ENCODE measurements at regions not wholly inside any gene's neighbourhood (a gene's known extent, or its start where the extent isn't known, plus 50 kb on each side); places are given as distances from the start of the nearest gene placed in this dataset.

DNA sequence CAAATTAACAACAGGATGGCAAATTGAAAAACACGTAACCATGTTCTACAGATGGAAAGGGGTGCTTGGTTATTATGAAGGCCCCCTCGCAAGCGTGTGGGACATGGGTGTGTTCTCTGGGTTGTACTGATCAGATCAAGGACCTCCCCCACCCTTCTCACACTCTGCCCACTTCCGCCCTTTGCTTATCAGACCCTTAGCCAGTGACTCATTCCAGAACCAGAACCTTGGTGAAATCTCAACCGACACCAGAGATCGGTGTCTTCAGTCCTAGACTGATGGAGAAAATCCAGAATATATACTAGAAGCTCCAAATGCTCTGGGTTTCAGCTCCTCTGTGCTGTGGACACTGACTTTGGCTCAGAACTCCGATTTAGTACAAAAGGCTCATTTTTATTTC is 64.9 kb downstream of the PTTG1 start:
- H3K9me3 ChIP-seq (replicated peaks; ENCODE audit: control insufficient read depth, insufficient read depth, low read depth, low read length) = no peaks in the 10 kb centered on the region
- H4K20me1 ChIP-seq (replicated peaks; ENCODE audit: control insufficient read depth, insufficient read depth, low read length) = no peaks in the 10 kb centered on the region; the same call in 1 of the 2 replicates
- no peak overlapping the region for H3K4me3 ChIP-seq
- no TSS peak for BruUV-seq (replicated peaks)
- no peaks in the 10 kb centered on the region for H3K79me2 ChIP-seq (ENCODE audit: control insufficient read depth, insufficient read depth, low read length)
- no peak overlapping the region for H3K9ac ChIP-seq (ENCODE audit: insufficient read depth in 1 of 2, low read depth in 2 of 2, low read length in 2 of 2)
- no peak for DNase-seq (ENCODE audit: extremely low read depth in 1 of 4, low spot score in 3 of 4)
- in situ Hi-C loops (cut with MboI) = no loop called here
- intact Hi-C loops (cut with micrococcal nuclease) = no loop called here
- H3K9me1 ChIP-seq (ENCODE audit: control insufficient read depth, insufficient read depth, low read length) = no peaks in the 10 kb centered on the region
- 2% methylated on average over 7 of the region's 7 CpGs for WGBS (ENCODE audit: insufficient coverage, low coverage, missing lambda C conversion rate)
- POLR2A ChIA-PET = interaction anchor here (0.6 kb wide), 1 partner anchor 13 kb away, joined by 3 read pairs; no protein-coding TSS in a partner anchor
- H3K27me3 ChIP-seq (ENCODE audit: control insufficient read depth in 2 of 2, insufficient read depth in 2 of 2, low read length in 2 of 2) = no peaks in the 10 kb centered on the region
- H3K27ac ChIP-seq (ENCODE audit: extremely low read depth, low read depth, low read length) = no peak overlapping the region
- no peak for ATAC-seq
- no peaks in the 10 kb centered on the region for H3K4me1 ChIP-seq (replicated peaks in 1 of 2; ENCODE audit: control insufficient read depth in 2 of 2, insufficient read depth in 2 of 2, low read length in 2 of 2)
- H2AFZ ChIP-seq (ENCODE audit: low read depth, low read length) = no peak overlapping the region
- CTCF ChIA-PET (ENCODE audit: low intra/inter-chr PET ratio) = no interaction called here
- H3K4me2 ChIP-seq (ENCODE audit: insufficient read depth, low read length) = no peak overlapping the region
- H3K36me3 ChIP-seq (ENCODE audit: control insufficient read depth, insufficient read depth, low read length) = no peaks in the 10 kb centered on the region
- TF ChIP-seq JUND (IDR thresholded peaks at IDR 0.05; ENCODE audit: borderline replicate concordance, low read depth, low read length) (0 out of 2 replicates have a peak, but pooled peaks have one; percentile 12), JUND (tag; IDR thresholded peaks at IDR 0.05; ENCODE audit: borderline replicate concordance, low read depth, low read length) (no peak; the same call in 2 of the 3 replicates), ZC3H8 (IDR thresholded peaks at IDR 0.05) (no peak)
- no peak for FAIRE-seq

DNA sequence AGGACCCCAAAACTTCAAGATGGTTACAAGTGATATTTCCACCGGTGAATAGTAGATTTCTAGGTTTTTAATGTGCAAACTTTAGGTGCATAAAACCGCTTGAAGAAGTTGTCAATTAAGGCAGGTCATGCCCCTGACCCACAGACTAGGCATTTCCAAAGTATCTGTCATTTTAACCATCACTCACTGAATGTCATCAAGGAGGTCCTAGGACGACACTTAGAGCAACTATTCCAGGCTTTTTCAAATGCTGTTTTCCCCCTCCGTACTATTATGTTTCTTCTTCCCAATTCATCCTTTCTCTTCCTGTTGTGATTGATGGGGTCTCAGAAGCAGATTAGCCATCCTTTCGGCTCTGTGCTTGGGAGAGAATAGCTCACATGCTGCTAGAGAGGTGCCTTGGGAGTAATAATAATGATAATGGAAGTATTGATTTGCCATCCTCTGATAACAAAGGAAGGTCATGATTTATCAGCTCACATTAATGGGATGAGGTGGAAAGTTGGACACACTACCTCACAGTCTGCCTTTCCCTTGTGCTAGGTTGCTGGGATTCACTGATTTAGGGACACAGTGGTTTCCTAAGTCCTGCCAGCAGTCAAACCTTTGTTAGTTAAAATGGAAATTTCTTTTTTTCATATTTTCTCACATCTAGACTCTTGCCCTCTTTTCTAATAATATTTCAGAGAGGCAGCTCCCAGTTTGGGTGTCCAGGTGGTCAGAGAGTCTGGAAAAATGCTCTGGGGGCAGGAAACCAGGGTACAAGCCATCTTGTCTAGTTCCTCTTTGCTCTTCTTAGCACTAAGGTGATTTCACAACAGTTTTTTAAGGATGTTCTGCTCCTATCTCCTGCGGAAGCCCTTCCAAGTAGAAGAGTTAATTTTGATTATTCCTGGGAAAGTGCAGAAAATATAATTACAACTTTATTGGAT is 67.0 kb downstream of the PTTG1 start:
- in situ Hi-C loops (cut with MboI) = no loop called here
- CTCF ChIA-PET (ENCODE audit: low intra/inter-chr PET ratio) = no interaction called here

More for the DNA sequence above, 67.0 kb downstream of the PTTG1 start:
- no TSS peak for BruUV-seq (replicated peaks)
- H4K20me1 ChIP-seq (replicated peaks; ENCODE audit: control insufficient read depth, insufficient read depth, low read length) = no peaks in the 10 kb centered on the region; the same call in 1 of the 2 replicates
- H3K27me3 ChIP-seq (ENCODE audit: control insufficient read depth in 2 of 2, insufficient read depth in 2 of 2, low read length in 2 of 2) = no peaks in the 10 kb centered on the region
- H3K9ac ChIP-seq (ENCODE audit: insufficient read depth in 1 of 2, low read depth in 2 of 2, low read length in 2 of 2) = no peak overlapping the region
- intact Hi-C loops (cut with micrococcal nuclease) = no loop called here
- H3K36me3 ChIP-seq (ENCODE audit: control insufficient read depth, insufficient read depth, low read length) = no peaks in the 10 kb centered on the region
- no peak for ATAC-seq
- H3K27ac ChIP-seq (ENCODE audit: extremely low read depth, low read depth, low read length) = no peak overlapping the region
- H3K4me2 ChIP-seq (ENCODE audit: insufficient read depth, low read length) = no peak overlapping the region
- no peaks in the 10 kb centered on the region for H3K79me2 ChIP-seq (ENCODE audit: control insufficient read depth, insufficient read depth, low read length)
- POLR2A ChIA-PET = interaction anchor here (0.6 kb wide), 1 partner anchor 28 kb away, joined by 3 read pairs; no protein-coding TSS in a partner anchor
- TF ChIP-seq, protein P1, sequence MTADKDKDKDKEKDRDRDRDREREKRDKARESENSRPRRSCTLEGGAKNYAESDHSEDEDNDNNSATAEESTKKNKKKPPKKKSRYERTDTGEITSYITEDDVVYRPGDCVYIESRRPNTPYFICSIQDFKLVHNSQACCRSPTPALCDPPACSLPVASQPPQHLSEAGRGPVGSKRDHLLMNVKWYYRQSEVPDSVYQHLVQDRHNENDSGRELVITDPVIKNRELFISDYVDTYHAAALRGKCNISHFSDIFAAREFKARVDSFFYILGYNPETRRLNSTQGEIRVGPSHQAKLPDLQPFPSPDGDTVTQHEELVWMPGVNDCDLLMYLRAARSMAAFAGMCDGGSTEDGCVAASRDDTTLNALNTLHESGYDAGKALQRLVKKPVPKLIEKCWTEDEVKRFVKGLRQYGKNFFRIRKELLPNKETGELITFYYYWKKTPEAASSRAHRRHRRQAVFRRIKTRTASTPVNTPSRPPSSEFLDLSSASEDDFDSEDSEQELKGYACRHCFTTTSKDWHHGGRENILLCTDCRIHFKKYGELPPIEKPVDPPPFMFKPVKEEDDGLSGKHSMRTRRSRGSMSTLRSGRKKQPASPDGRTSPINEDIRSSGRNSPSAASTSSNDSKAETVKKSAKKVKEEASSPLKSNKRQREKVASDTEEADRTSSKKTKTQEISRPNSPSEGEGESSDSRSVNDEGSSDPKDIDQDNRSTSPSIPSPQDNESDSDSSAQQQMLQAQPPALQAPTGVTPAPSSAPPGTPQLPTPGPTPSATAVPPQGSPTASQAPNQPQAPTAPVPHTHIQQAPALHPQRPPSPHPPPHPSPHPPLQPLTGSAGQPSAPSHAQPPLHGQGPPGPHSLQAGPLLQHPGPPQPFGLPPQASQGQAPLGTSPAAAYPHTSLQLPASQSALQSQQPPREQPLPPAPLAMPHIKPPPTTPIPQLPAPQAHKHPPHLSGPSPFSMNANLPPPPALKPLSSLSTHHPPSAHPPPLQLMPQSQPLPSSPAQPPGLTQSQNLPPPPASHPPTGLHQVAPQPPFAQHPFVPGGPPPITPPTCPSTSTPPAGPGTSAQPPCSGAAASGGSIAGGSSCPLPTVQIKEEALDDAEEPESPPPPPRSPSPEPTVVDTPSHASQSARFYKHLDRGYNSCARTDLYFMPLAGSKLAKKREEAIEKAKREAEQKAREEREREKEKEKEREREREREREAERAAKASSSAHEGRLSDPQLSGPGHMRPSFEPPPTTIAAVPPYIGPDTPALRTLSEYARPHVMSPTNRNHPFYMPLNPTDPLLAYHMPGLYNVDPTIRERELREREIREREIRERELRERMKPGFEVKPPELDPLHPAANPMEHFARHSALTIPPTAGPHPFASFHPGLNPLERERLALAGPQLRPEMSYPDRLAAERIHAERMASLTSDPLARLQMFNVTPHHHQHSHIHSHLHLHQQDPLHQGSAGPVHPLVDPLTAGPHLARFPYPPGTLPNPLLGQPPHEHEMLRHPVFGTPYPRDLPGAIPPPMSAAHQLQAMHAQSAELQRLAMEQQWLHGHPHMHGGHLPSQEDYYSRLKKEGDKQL (CRISPR knock-in tag; IDR thresholded peaks at IDR 0.05; ENCODE audit: borderline replicate concordance) = no peak
- TF ChIP-seq CC2D1A (IDR thresholded peaks at IDR 0.05) (no peak), STAT5B (CRISPR knock-in tag; IDR thresholded peaks at IDR 0.05) (no peak)
- no peaks in the 10 kb centered on the region for H3K9me3 ChIP-seq (replicated peaks; ENCODE audit: control insufficient read depth, insufficient read depth, low read depth, low read length)
- no peak overlapping the region for H2AFZ ChIP-seq (ENCODE audit: low read depth, low read length)
- WGBS (ENCODE audit: insufficient coverage, low coverage, missing lambda C conversion rate) = under 1% methylated on average over 6 of the region's 6 CpGs
- DNase-seq (ENCODE audit: extremely low read depth in 1 of 4, low spot score in 3 of 4) = no peak
- no peak overlapping the region for H3K4me3 ChIP-seq
- H3K9me1 ChIP-seq (ENCODE audit: control insufficient read depth, insufficient read depth, low read length) = no peaks in the 10 kb centered on the region
- no peaks in the 10 kb centered on the region for H3K4me1 ChIP-seq (replicated peaks in 1 of 2; ENCODE audit: control insufficient read depth in 2 of 2, insufficient read depth in 2 of 2, low read length in 2 of 2)
- no peak for FAIRE-seq
